HG02885 (cell line): ENCODE measurements at regions not wholly inside any gene's neighbourhood (a gene's known extent, or its start where the extent isn't known, plus 50 kb on each side); places are given as distances from the start of the nearest gene placed in this dataset.

ENCODE experiments used
- ATAC-seq: cut with Tn5 transposase; IDR thresholded peaks from one replicate; pipeline ENCODE4 v1.9.1; 2021; ENCODE audit warnings: mild to moderate bottlenecking; ENCODE audit not compliant: unreplicated experiment, poor library complexity

DNA sequence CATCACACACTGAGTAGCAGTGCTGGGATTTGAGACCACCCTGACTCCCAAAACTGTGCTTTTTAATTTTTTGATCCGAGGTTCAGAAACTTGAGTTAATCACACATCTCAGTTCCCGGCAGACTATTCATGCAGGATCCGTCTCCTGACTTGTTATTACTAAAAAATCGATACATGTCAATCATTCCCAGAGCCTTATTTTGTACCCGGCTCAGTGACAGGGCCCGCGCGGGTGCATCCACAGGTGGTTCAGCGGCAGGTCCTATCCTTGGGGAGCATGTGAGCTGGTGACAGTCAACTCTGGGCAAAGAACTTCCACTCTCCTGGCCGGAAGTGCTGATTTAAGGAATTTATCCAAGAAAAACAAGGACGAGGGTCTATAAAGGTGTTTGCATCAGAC is 95.9 kb upstream of the MVB12B start:
- ATAC-seq = no peak

DNA sequence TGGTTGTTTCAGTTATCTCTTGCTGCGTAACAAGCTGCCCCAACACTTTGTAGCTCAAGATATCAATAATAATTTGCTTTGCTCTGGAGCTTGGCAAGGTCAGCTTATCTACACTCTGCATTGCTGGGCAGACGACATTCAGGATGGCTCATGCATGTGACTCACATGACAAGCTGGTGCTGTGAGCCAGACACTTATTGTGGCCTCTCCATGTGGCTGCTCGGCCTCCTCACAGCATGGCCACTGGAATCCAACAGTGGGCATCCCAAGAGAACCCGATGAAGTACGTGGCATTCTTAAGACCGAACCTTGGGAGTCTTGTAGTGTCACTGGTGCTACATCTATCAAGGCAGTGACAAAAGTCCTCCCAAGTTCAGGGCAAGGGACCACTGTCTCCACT is 94.2 kb upstream of the MVB12B start:
- no peak for ATAC-seq

DNA sequence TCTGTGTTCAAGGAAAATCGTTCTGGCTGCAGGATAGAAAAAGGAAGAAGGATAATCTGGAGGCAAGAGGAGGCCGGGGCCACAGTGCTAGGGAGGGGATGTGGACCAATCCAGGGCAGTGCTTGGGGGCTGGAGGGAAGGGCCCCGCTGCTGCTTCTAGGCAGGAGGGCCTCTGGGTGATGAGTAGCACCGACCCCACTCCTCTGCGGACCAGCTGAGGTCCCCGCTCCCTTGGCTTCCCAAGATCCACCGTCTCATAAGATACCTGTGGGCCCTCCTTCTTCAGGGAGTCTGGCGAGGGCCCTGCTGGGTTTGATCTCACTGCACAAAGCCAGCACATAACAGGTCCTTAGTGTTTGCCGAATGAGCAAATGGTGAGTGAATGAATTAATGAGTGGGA is 93.5 kb upstream of the MVB12B start:
- no peak for ATAC-seq

DNA sequence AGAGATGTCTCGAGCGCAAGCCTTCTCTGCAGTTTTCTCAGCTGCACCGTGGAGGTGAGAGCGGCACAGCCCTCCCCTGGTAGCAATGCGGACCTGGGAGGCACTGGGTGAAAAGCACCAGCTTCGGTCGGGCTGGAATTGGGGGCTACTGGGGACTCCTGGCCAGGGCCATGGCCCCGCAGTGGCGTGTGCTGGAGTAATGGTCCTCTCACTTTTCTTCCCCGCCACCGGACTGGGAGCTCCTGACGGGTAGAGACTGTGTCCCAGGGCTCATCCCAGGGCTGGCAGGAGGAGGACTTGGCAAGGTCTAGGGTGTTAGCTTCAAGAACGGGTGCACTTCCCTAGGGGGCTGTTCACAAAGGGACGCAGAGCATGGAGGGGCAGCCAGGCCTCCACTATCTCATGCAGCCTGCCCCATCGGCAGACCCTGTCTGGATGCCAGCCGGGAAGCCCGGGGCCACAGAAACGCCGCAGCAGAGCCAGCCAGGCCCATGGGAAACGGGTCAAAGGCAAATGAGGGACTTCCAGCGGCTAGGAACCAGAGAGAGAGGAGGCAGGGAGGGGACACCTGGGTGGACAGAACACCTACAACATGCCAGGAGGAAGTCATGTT is 92.6 kb upstream of the MVB12B start:
- no peak for ATAC-seq

DNA sequence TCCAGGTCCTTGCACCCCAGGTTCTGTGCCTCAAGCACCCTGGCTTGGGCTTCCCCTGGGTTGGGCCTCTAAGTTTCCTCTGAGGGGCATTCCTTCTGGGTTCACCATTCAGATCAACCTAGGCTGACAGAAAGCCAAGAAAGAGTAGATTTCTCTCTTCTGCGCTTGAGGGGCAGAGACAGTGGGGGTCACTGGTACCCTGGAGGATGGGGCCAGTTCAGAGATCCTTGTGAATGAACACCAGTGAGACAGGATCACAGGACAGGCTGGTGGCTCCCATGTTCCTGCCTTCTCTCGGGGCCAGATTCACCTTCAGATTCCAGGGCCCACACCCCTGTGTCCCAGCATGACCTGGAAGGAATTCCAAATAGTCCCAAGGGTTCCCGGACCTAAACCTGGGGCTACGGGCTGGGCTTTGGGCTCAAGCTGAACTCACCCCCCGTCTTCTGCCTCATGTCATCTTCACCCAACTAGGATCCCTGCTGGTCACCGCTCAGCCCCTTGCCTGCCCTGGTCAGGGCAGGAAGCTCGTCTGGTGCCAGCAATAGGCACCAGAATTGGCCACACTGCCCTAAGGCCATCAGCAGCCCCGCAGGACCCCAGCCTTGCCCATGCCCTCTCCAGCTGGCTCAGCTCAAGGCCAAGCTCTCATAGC is 91.8 kb upstream of the MVB12B start:
- ATAC-seq = no peak

DNA sequence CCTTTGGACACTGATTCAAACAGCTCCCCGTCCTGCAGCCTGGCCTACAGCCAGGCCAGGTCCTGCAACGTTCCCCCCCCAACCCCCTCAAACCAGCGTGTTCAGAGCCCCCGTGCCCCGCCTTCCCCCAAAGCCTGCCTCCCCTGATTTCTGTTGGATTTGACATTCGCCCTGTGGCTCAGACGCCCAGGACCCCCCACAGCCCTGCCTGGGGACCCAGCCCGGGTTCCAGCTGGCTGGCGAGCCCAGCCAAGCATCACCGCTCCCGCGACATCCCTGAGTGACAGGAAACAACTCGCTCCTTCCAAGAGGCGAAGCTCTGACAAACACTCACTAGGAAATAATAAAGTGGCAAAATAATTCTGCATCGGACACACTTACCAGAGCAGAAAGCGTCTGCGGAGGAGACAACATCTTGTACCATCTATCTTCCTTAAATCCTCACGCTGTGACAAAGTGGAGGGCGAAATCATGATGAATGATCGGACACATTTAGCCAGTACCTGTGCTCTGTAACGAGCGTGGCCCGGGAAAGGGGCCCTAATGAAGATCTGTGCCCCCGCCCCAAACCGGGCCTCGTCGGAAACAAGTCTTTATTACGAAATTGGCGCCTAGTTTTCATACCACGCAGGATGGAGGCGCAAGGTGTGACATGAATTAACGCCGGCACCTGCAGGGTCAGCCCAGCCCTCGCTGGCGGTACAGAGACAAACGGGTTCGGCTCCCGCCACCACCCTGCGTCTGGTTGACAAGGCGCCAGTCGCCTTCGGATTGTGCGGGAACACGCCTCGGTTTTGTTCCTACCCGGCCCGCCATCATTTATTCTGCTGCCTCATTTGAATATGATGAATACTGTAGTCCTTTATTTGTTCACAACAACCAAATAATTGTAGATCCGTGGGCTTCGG is 91.0 kb upstream of the MVB12B start:
- no peak for ATAC-seq

DNA sequence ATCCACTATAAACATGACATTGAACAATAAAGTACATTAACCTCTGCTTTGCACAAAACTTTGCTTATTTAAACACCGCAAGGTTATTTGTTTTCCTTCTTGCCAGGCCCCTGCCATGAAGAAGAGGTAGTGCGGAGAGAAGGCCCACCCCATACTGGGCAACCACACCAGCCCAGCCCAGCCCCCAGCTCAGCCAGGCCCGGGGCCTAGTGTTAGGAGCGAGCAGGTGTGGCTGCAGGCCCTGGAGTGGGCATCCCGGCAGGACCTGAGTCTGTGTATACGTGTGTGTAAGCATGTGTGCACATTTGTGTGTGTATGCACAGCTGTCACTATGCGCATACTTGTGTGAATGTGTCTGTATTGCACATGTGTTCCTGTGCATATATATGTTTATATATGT is 90.4 kb upstream of the MVB12B start:
- ATAC-seq = no peak

DNA sequence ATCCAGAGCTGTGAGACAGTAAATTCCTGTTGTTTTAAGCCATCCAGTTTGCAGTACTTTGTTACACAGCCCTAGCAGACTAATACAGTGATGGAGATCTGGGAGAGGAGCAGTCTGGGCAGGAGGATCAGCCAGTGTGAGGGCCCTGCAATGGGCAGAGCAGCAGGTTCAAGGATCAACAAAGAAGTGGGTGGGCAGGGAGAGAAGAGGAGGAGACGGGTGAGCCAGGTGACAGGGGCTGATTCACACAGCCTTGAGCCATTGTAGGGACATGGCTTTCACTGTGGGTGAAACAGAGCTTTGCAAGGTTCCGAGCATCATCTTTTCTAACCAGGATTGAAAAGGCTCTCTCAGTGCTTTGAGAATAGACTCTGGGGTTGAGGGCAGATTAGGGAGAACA is 88.2 kb upstream of the MVB12B start:
- ATAC-seq = no peak

DNA sequence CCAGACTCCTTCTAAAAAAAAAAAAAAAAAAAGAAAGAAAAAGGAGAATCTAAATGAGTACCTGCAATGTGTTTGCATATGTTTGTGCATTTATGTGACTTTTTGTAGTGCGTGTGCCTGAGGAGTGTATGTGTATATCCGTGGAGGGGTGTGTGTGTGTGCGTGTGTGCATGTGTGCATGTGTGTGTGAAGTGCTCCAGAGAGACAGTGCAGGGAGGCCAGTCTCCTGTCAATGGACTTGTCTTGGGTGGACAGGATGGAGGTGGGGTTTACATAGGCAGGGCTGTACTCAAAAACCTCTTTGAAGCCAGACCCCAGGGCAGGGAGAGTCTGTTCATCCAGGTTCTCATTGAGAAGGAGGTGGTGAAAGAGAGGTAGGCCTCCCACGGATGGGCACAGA is 87.1 kb upstream of the MVB12B start:
- no peak for ATAC-seq

DNA sequence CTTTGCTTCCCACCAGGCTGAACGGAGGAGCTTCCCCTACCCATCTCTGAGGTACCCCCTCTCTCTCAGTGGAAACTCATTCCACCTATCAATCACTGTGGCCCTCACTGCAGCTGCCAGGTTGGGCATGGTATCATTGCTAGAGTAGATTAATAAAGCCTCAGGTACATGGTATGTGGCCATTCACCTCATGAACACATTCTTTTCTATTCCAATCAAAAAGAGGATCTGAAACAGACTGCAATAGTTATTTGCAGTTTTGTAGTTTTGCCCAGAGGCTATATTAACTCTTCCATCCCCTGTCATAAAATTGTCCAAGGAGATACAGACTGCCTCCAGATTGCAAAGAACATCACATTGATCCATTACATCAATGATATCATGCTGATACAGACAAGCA is 85.8 kb upstream of the MVB12B start:
- ATAC-seq = no peak

DNA sequence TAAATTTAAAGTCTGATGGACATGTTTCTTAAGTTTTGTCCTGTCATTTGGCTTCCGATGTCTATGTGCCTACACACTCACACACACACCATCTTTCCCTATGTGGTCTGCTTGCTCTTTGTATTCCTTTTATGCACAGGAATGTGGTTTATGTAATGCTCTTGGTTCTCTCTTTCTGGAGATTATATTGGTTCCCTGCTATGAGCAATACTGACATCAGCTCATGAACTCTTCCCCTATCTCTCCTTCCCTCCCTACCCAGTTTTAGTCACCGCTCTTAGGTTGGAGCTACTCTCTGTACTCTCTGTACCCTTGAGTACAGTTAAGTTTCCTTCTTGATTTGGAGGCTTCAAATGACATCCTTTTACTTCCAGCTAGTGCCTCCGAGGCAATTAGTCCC is 77.9 kb upstream of the MVB12B start:
- no peak for ATAC-seq

DNA sequence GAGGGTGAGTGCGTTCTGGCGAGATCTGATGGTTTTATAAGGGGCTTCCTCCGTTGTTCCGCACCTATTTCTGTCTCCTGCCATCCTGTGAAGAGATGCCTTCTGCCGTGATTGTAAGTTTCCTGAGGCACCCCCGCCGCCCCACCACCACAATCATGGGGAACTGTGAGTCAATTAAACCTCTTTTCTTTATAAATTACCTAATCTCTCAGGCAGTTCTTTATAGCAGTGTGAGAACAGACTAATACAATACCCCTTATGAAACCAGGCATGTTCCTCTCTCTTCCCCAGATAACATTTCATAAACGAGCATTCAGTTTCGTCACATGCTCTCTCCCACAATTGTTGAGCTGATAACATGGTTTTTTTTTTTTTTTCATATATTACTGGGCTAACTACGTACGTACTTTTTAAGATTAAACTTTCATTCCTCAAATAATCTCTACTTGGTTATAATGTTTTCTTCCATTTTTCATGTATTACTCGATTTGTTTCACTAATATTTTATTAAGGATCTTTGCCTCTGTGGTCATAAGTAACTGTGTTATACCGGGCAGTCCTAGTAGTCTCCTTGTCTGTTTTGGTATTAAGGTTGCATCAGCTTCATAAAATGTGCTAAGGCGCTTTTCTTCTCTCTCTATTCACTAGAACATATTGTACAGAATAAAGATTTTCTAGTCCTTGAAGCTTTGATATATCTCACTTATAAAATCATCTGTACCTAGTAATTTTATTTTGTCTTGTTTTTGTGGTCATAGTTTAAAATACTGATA is 64.9 kb upstream of the MVB12B start:
- no peak for ATAC-seq

DNA sequence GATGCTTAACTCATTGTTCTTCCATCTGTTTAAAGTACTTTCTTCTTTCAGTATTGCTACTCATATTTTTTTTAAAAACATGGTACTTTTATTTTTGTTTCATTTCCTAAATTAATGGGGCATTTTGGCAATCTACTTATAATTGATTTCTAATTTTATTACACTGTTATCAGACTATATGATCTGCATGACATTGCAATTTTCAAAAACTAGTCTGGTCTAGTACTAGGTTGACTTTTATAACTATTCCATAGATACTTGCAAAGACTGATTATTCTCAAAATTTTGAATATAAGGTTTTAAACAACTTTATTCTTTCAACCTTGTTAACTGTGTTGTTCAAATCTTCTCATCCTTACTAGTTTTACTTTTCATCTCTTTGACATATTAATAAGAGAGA is 63.9 kb upstream of the MVB12B start:
- no peak for ATAC-seq

DNA sequence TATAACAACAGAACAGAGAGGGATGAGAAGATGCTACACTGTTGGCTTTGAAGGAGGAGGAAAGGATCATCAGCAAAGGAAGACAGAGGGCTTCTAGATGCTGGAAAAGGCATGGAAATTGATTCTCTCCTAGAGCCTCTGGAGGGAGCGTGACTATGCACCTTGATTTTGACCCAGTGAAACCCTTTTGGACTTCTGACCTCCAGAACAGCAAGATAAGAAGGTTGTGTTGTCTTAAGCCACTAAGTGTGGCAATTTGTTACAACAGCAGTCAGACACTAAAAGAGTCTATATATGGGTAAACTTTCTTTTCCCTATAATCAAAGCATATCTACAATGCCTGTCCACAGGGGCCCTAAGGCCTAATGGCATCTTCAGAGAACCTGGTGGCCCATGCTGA is 56.1 kb upstream of the MVB12B start:
- no peak for ATAC-seq

DNA sequence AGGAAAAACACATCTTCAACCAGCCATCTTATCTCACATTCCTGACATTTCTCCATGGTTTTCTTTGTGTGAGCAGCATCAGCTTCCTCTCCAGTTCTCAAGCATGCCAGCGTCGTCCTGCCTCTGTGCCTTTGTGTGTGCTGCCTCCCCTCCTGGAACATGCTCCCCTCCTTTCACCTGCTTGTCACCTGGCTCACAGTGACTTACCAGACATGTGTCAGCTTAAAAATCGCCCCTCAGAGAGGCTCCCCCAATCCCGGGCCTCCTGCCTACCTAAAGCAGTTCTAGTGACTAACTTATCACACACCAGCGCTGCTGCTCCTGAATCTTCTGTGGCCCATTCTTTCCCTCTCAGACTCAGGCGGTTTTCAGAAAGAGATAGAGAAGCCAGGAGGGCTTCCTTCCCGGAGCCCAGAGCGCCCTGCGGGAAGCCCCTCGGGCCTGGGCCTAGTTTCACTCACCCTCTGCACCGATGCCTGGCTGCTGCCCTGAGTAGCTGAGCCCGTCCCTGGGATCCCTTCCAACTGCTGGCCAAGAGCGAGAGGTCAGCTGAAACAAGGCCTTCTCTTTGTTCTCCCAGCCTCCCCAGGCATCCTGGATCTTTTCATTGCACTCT is 51.1 kb upstream of the MVB12B start:
- ATAC-seq = no peak

DNA sequence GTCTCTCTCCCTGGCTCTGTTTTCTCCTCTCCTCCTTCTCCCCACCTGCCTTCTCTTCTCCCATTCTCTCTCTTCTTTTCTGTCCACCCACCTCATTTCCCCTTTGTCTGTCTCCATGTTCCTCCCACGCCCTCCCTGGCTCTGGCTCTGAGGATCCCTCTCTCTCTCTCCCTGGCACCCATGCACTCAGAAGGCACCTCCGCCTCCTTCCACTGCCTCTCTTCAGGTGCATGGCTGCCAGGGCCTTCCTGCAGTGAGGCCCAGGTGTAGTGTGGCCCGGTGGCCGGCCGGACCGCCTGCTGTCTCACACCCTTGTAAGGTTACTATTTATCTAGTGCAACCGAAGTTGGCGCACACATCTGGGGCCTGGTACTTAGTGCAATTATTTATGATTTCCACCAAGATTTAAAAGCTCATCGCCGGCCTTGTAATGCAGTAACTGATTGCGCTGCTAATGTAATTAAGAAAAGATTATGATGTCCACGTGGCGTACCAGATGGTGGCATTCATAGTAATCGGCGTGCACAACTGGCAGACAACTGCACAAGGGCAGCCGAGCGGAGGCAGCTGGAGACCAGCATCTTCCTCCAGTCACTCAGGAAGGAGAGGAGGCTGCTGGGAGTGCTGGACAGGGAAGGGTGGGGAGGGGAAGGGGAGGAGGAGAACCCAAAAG is 50.4 kb upstream of the MVB12B start:
- ATAC-seq = no peak
